Activated CD4-positive, CD25-positive, alpha-beta regulatory T cell (primary cell): ENCODE measurements at regions not wholly inside any gene's neighbourhood (a gene's known extent, or its start where the extent isn't known, plus 50 kb on each side); places are given as distances from the start of the nearest gene placed in this dataset.
"Not testable (repeated sequence)": the region's sequence is repeated elsewhere in the genome, so short reads cannot be mapped to it uniquely, and the experiment has no call there.

Experiments used
- DNase-seq, 4 experiments: peaks; one replicate each; lab custom pipeline; 2025; lab: John Stamatoyannopoulos, UW

- DNase-seq: peak in 1 of 4 experiments; percentile 2
Observed at GRCh38 chr21:17679002-17679600, 66.4 kb upstream of the BTG3 start.

- not testable (repeated sequence) for DNase-seq
Observed at GRCh38 chr21:17676930-17677329, 64.2 kb upstream of the BTG3 start.

GRCh38 chr21:17674106-17674505 lies 61.4 kb upstream of the BTG3 start:
- DNase-seq: no peak

- DNase-seq: no peak
Observed at GRCh38 chr21:17673261-17674020, 60.7 kb upstream of the BTG3 start.

- DNase-seq: no peak
Observed at GRCh38 chr21:17671733-17672132, 59.0 kb upstream of the BTG3 start.

GRCh38 chr21:17668479-17669140 lies 55.9 kb upstream of the BTG3 start:
- no peak for DNase-seq

GRCh38 chr21:17667256-17667655 lies 54.6 kb upstream of the BTG3 start:
- no peak for DNase-seq
